ENCODE measurements at regions not wholly inside any gene's neighbourhood (a gene's known extent, or its start where the extent isn't known, plus 50 kb on each side); places are given as distances from the start of the nearest gene placed in this dataset.

- TF ChIP-seq, protein P1, sequence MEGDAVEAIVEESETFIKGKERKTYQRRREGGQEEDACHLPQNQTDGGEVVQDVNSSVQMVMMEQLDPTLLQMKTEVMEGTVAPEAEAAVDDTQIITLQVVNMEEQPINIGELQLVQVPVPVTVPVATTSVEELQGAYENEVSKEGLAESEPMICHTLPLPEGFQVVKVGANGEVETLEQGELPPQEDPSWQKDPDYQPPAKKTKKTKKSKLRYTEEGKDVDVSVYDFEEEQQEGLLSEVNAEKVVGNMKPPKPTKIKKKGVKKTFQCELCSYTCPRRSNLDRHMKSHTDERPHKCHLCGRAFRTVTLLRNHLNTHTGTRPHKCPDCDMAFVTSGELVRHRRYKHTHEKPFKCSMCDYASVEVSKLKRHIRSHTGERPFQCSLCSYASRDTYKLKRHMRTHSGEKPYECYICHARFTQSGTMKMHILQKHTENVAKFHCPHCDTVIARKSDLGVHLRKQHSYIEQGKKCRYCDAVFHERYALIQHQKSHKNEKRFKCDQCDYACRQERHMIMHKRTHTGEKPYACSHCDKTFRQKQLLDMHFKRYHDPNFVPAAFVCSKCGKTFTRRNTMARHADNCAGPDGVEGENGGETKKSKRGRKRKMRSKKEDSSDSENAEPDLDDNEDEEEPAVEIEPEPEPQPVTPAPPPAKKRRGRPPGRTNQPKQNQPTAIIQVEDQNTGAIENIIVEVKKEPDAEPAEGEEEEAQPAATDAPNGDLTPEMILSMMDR (IDR thresholded peaks at IDR 0.05; ENCODE audit: low read depth, low read length): no peak
- no peak for TF ChIP-seq POLR2A (IDR thresholded peaks at IDR 0.05; ENCODE audit: extremely low read depth, insufficient read length)
These were observed 68.6 kb upstream of the MEOX2 start for GRCh38 chr7:15755061-15755460.

Measured in NB4 (cell line).